ENCODE measurements at regions not wholly inside any gene's neighbourhood (a gene's known extent, or its start where the extent isn't known, plus 50 kb on each side); places are given as distances from the start of the nearest gene placed in this dataset.
"Not testable (repeated sequence)": the region's sequence is repeated elsewhere in the genome, so short reads cannot be mapped to it uniquely, and the experiment has no call there.

DNA sequence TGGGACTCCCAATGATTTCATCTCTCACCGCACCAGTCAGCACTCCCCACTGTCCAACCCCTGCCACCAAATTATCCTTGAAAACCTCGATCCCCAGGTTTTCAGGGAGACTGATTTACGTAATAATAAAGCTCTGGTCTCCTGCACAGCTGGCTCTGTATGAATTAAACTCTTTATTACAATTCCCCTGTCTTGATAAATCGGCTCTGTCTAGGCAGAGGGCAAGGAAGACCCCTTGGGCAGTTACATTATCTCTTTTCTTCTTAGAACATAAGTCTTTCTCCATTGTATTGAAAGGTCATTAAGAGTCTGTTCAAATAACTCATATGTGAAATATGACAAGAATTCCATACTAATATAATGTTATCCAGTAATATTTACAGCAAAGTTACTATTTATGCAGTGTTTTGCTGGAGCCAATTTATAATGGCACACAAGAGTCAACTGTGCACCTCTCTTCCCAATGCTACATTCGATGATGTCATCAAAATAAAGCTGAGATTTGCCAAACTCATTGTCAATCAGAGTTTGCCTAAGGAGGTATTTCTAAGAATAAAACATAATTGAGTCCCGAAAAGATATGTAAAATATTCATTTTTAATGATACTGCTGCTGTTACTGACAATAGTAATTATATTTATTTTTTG lies 1297.2 kb upstream of the LRRTM3 start:
- no peak for DNase-seq (ENCODE audit: low read depth)

- no peak for DNase-seq (ENCODE audit: low read depth)
Measured at GRCh38 chr10:65660006-65660405, 1265.8 kb upstream of the LRRTM3 start.

DNA sequence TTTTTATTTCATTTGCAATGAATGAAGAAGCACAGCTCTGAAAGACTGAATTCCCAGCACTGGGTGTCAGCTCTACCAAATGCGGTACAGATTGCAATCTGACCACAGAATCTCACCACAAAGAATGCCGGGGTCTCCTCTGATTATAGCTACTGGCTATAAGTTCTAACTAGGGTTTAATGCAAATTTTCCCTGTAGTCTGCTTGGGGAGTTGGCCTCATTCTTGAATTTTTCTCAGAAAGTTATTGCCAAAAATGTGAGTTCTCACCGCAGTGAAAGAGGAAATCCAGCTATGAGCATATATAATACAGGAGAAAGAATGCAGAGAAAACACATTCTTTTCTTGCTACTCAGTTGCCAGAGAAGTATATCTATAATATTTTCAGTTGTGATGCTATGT lies 1255.7 kb upstream of the LRRTM3 start:
- DNase-seq (ENCODE audit: low read depth), result no peak

GRCh38 chr10:65670596-65670995 lies 1255.2 kb upstream of the LRRTM3 start:
- DNase-seq (ENCODE audit: low read depth), result not testable (repeated sequence)

DNA sequence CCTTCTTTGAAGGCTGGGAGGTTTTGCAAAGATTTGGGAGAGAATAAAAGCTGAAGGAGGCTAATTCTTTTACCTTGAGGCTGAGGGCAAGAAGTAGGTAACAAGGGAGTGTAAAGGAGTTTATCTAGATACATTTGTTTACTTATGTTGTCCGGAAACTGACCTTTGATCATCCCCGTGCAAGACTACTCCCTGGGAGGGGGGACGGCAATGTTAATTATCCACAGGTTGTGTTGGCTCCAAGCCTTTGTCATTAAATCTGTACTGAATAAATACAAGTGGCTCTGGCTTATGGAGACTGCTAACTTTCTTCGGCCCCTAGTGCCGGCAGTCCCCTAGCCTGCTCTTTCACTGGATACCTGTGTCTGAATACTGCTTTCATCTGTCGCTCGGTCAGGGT lies 1250.6 kb upstream of the LRRTM3 start:
- DNase-seq (ENCODE audit: low read depth), result no peak

GRCh38 chr10:65684896-65685295 lies 1240.9 kb upstream of the LRRTM3 start:
- DNase-seq (ENCODE audit: low read depth), result no peak

GRCh38 chr10:65701168-65701776 lies 1224.6 kb upstream of the LRRTM3 start:
- DNase-seq (ENCODE audit: low read depth), result no peak

GRCh38 chr10:65708057-65708456 lies 1217.8 kb upstream of the LRRTM3 start:
- DNase-seq (ENCODE audit: low read depth), result no peak

DNA sequence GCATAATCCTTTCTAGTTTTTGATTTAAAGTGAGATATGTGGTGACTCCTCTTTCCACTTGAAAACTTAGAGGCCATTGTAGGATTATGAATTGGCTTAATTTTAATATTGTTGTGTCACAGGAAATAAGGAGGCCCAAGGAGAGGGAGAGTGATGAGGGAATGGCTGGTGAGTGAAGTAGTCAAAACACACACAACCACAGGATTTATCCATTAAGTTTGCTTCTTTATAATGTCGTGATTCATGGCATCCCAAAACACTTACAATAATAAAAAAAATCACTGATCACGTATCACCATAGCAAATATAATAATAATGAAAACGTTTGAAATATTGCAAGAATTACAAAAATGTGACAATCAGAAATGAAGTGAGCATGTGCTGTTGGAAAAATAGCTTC lies 1215.5 kb upstream of the LRRTM3 start:
- no peak for DNase-seq (ENCODE audit: low read depth)

DNA sequence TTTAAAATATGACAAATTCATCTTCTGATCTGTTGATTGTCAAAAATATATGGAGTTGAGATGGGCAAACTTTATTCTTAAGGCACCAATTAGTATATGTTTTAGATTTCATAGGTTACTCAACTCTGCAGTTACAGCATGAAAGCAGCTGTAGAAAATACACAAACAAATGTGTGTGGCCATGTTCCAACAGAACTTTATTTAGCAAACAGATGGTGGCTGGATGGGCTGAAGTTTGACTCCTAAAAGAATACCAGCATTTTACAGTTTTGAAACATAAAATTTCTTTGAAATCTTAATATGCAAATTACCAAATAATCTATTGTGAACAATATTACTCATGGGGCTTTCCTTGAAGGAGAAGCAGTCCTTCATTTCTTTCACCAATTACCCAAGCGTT lies 1206.0 kb upstream of the LRRTM3 start:
- DNase-seq (ENCODE audit: low read depth), result no peak

DNA sequence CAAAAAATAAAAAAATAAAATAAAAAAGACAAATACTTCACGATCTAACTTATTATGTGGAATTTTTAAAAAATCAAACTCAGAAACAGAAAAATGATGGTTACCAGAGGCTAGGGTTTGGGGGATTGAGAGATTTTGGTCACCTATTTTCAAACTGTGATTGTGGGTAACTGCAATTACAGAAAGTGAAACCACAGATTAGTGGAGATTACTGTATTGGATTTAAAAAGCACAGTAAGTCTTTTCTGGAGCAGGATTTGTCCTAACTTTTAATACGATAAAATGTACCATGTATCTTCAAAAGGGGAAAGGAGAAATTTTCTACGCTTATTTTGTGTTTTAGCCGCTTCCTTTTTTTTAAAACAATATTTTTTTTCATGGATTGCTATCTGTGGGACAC lies 1204.9 kb upstream of the LRRTM3 start:
- DNase-seq (ENCODE audit: low read depth), result no peak

DNA sequence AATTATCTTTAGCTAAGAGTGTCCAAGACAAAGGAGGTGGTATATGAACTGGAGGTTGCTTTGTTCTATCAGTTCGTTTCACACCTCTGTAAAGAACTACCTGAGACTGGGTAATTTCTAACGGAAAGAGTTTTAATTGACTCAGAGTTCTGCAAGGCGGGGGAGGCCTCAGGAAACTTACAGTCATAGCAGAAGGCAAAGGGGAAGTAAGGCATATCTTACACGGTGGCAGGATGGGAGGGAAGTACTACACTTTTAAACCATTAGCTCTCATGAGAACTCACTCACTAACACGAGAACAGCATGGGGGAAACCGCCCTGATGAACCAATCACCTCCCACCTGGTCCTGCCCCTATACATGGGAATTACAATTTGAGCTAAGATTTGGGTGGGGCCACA lies 1202.3 kb upstream of the LRRTM3 start:
- no peak for DNase-seq (ENCODE audit: low read depth)

DNA sequence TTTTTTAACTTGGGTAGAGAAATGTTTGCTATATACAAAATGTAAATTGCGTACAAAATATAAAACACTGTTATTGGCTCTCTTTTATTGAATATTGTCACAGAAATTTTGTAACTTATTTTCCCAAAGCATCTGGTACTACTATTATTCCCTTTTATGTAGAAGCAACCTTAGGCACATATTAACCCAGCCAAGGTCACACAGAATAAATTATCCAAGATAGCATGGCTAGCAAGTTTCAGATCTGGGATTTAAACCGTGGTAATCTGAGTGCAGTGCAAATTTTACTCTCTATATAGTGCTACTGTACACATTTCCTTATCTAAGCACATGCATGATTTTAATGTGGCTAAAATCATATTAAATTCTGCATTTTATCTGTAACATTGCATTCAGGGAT lies 1190.5 kb upstream of the LRRTM3 start:
- no peak for DNase-seq (ENCODE audit: low read depth)

- no peak for DNase-seq (ENCODE audit: low read depth)
Measured at GRCh38 chr10:65742906-65743305, 1182.9 kb upstream of the LRRTM3 start.

DNA sequence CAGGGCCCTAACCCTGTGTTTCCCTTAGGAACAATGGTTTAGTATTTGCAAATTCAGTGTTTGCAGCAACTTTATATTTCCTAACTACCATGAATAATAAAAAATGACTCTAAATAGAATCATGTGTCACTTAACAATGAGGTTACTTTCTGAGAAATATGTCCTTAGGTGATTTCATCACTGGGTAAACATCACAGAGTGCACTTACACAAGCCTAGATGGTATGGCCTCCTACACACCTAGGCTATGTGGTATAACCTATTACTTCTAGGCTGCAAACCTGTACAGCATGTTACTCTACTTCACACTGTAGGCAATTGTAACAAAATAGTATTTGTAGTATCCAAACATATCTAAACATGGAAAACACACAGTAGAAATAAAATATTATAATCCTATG lies 1174.6 kb upstream of the LRRTM3 start:
- no peak for DNase-seq (ENCODE audit: low read depth)

DNA sequence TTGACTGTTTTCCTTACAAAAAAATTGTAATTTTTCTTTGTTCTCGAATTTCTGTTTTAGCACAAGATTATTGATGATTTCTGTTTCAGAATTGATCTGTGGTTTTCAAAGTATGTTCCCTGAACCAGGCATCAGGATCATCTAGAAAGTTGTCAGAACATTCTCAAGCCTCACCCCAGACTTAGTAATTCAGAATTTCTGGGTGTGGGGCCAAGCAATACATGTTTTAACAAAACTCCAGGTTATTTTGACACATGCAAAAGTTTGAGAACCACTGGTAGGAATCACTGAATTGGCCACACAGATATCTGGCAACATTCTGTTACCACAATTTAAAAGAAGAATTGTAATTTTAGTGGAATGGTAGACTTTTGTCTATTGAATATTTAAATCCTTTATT lies 1173.9 kb upstream of the LRRTM3 start:
- DNase-seq (ENCODE audit: low read depth), result no peak

- no peak for DNase-seq (ENCODE audit: low read depth)
Measured at GRCh38 chr10:65753532-65753931, 1172.3 kb upstream of the LRRTM3 start.

- DNase-seq (ENCODE audit: low read depth), result no peak
Measured at GRCh38 chr10:65754112-65754511, 1171.7 kb upstream of the LRRTM3 start.

DNA sequence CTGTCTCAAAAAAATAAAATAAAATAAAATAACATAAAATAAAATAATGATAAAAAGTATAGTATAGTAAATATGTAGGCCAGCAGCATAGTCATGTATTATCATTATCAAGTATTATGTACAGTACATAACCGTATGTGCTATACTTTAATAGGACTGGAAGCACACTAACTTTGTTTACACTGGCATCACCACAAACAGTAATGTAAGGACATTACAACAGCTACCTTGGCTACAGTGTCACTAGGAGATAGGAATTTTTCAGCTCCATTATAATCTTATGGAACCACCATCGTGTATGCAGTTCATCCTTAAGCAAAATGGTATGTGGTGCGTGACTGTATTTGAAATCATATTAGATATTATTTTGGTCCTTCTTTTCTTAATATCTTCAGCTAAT lies 1163.5 kb upstream of the LRRTM3 start:
- no peak for DNase-seq (ENCODE audit: low read depth)

DNA sequence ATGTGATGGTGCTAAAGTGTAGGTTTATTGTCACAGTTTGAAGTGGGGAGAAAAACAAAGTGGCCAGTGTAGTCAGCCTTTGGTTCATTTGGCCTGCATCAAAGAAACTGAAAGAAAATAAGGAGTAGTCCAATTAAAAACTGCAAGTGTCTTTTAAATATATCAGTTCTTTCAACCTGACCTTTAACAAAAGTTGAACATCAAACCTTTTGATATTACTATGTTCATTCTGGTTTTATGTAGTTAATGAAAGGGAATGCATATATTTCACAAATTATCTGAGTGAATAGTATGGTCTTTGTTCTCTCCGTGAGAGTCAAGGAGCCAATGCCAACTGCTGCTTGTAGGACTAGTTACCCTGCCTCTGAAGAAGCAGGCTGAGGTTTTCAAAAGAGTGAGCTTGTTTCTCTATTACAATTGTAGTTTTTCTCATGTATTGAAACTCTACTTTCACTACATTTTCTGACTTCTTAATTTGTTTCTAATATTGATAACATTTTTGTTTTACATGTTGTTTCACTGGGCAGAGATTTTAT lies 1160.8 kb upstream of the LRRTM3 start:
- no peak for DNase-seq (ENCODE audit: low read depth)

GRCh38 chr10:65769828-65770227 lies 1156.0 kb upstream of the LRRTM3 start:
- no peak for DNase-seq (ENCODE audit: low read depth)

- DNase-seq (ENCODE audit: low read depth), result no peak
Measured at GRCh38 chr10:65778753-65779152, 1147.1 kb upstream of the LRRTM3 start.

GRCh38 chr10:65779985-65780384 lies 1145.9 kb upstream of the LRRTM3 start:
- DNase-seq (ENCODE audit: low read depth), result no peak

DNA sequence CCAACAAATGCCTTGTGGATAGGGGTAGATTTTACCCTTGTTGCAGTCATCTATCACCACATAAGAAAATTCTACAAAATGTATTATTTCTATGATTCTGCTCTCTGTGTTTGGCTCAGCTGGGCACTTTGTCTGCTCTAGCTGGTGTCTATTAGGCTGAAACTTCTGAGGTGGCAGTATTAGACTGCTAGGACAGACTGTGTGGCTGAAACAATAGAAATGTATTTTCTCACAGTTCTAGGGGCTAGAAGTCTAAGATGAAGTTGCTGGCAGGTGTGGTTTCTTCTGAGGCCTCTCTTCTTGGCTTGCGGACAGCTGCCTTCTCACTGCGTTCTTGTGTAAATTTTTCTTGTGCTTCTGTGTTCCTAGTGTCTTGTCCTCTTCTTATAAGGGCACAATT lies 1139.6 kb upstream of the LRRTM3 start:
- no peak for DNase-seq (ENCODE audit: low read depth)
